K562 (cell line): ENCODE measurements at regions not wholly inside any gene's neighbourhood (a gene's known extent, or its start where the extent isn't known, plus 50 kb on each side); places are given as distances from the start of the nearest gene placed in this dataset.

Experiments used
- CTCF ChIP-seq, 3 experiments: IDR thresholded peaks in 2 of 3; conservative IDR thresholded peaks in 1 of 3; 2 replicates each; pipeline ENCODE4 v1.5.1; 2011 to 2012; ENCODE audit warnings: low read length in 3 of 3, mild to moderate bottlenecking in 3 of 3, control low read depth in 2 of 3, improper control_type of control experiment in 1 of 3, inconsistent platforms in 1 of 3, low read depth in 1 of 3, mixed read lengths in 1 of 3, moderate library complexity in 1 of 3; ENCODE audit not compliant: insufficient read depth in 2 of 3
- RFX7 ChIP-seq: fragments of 250-450 bp; sonication (Bioruptor Pico); IDR thresholded peaks from 2 replicates; pipeline ENCODE4 v1.5.1; 2021; ENCODE audit warnings: mild to moderate bottlenecking
- SREBF2 ChIP-seq: sonication (generic); formaldehyde crosslinking; IDR thresholded peaks from 2 replicates; pipeline ENCODE4 v1.4.0; 2020; ENCODE audit warnings: mild to moderate bottlenecking, missing genetic modification reagents
- ZNF143 ChIP-seq: sonication (generic); formaldehyde crosslinking; IDR thresholded peaks from 2 replicates; pipeline ENCODE4 v1.9.0; 2022; ENCODE audit warnings: mild to moderate bottlenecking, missing genetic modification reagents

GRCh38 chr4:41468122-41468521 lies 69.8 kb upstream of the LIMCH1 start:
- no peak for TF ChIP-seq SREBF2 (CRISPR knock-in tag)
- TF ChIP-seq CTCF (IDR thresholded peaks at IDR 0.05 in 2 of 3, conservative IDR thresholded peaks at IDR 0.05 in 1 of 3; ENCODE audit: insufficient read depth in 2 of 3, low read depth in 1 of 3, low read length in 3 of 3): no peak
- no peak for TF ChIP-seq ZNF143 (CRISPR knock-in tag)
- TF ChIP-seq RFX7 (CRISPR knock-in tag): no peak
